PC-9 (cell line): ENCODE measurements at regions not wholly inside any gene's neighbourhood (a gene's known extent, or its start where the extent isn't known, plus 50 kb on each side); places are given as distances from the start of the nearest gene placed in this dataset.

Experiments used
- EZH2 ChIP-seq: fragments of 200-600 bp; sonication (generic); IDR thresholded peaks from 2 replicates; pipeline ENCODE4 v1.8.0; 2017; ENCODE audit warnings: antibody characterized with exemption, low read depth
- TF ChIP-seq, protein P1 (sequence below): fragments of 200-600 bp; sonication (generic); conservative IDR thresholded peaks from 2 replicates; pipeline ENCODE4 v1.6.1; 2017; ENCODE audit warnings: mixed run types, antibody characterized with exemption, mild to moderate bottlenecking, moderate library complexity

DNA sequence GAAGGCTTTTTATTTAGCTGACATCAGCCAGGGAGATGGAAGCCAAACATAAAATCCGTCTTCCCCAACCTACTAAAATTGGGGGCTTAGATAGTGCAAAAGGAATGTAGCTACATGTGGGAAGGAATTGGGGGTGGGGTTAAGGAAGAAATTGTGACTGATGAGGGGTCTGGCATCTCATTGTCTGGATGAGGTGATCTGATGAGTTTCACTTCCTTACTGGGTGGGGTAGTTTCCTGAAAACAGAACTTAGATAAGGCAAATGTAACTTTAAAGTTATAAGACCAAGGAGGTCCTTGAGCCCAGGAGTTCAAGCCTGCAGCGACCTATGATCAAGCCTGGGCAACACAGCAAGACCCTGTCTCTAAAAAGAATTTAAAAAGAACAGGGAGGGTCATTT is 105.5 kb upstream of the NEIL3 start:
- TF ChIP-seq, protein P1, sequence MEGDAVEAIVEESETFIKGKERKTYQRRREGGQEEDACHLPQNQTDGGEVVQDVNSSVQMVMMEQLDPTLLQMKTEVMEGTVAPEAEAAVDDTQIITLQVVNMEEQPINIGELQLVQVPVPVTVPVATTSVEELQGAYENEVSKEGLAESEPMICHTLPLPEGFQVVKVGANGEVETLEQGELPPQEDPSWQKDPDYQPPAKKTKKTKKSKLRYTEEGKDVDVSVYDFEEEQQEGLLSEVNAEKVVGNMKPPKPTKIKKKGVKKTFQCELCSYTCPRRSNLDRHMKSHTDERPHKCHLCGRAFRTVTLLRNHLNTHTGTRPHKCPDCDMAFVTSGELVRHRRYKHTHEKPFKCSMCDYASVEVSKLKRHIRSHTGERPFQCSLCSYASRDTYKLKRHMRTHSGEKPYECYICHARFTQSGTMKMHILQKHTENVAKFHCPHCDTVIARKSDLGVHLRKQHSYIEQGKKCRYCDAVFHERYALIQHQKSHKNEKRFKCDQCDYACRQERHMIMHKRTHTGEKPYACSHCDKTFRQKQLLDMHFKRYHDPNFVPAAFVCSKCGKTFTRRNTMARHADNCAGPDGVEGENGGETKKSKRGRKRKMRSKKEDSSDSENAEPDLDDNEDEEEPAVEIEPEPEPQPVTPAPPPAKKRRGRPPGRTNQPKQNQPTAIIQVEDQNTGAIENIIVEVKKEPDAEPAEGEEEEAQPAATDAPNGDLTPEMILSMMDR: no peak
- no peak for TF ChIP-seq EZH2
